HG03196 (cell line): ENCODE measurements at regions not wholly inside any gene's neighbourhood (a gene's known extent, or its start where the extent isn't known, plus 50 kb on each side); places are given as distances from the start of the nearest gene placed in this dataset.
A peak's percentile ranks its signal among the peaks of the same experiment; 100 is the strongest.

Experiments
- ATAC-seq: cut with Tn5 transposase; IDR thresholded peaks from one replicate; pipeline ENCODE4 v1.9.1; 2021; ENCODE audit not compliant: unreplicated experiment

DNA sequence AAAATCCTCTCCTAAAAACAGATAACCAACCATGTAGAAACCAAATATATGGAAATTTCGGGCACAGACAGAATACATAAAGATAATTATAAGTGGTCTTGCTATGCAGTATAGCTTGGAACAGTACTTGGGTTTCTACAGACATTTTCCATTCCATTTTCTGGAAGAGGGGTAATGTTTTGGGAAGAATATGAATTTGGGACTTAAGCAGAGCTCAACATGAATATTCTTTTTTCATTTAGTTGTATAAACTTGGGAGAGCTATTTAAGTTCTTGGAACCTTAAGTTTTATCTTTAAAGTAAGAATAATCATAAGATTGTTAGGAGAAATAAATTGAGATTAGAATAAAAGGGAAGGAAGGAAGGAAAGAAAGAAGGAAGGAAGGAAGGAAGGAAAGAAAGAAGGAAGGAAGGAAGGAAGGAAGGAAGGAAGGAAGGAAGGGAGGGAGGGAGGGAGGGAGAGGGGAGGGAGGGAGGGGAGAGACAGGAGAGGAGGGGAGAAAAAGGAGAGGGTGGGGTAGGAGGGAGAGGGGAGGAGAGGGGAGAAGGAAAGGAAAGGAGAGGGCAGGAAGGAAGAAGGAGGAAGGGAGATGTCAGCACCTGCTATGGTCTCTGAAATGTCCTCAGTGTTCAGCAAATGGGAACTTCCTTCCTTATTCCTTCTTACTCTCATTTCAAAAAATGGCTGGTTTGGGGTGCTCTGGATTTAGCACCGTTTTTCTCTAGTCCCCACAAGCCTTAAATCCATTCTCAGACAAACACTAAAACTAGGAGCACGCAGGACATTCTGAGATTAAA lies 248.3 kb downstream of the LY86 start:
- no peak for ATAC-seq

DNA sequence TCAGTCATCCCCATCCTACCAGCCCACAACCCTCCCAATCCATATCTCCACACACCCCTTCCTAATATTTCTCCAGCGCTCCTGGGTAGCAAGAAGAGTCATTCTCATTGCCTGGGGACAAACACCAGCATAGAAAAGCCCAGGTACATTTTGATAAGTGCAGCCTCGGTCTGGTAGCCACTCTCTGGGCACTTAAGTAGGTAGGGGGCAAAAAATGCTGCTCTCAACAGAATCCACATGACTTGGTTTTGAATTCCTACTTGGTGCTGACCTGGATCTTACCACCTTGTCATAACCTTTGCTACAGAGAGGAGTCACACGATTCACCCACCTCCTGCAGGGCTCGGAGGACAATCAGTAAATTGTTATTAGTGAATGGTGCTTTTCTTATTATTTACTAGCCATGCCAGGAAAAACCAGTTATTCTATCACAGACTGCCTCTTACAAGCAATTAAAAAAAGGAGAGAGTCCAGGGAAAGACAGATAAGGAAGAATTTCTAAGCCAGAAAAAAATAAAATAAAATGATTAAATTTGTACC lies 249.1 kb downstream of the LY86 start:
- no peak for ATAC-seq

DNA sequence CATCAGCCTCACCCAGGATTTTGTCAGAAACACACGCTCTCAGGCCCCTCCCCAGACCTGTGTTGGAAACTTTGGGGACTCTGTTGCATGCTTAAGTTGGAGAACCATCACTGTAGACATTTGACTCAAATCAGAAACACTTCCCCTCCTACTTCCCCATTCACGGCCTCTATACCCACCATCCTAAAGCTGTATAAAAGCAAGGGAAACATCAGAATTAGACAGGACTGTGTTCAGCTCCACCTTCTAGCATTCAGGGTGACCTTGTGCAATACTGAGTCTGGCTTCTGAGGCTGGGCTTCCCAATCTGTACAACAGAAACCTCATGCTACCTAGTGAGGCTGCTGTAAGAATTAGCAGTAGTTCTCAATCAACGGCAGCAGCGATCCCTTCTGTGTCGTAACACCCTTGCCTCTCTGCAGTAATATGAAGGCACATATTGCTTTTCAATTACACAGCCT lies 252.3 kb downstream of the LY86 start:
- ATAC-seq, result no peak

DNA sequence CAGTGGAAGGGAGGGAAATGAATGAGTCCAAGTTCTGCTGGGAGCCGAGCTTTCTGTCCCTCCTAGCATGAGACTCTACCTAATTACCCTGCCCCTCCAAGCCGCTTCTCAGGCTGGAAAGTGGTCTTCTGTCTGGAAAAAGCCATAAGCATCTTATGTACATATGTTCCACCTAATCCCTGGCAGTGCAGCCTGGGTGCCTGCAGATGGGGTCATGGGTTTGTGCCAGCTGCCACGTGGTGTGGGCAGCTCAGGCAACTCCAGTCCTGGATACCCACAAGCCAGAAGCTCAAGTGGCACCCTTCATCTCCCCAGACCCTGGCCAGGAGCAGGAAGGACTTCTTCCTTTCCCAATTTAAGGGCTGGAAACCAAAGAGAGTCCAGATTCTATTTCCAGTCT lies 253.1 kb downstream of the LY86 start:
- ATAC-seq, result no peak

DNA sequence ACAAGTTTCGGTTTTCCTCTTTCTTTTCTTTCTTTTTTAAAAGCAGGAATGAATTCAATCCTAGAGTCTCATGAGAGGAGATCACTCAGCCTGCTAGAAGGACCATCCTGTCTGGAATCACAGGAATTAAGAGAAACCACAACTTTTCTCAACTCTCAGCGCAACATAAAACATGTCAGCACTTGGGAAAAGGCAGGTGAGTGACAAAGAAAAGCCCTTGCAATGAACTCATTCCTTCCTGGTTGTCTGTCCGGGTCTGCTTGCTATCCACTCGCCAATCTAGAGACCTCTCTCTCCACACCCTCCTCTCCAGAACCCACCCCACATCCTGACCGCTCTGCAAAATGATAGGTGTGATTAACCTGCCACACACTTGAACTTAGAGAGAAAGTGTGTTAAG lies 253.8 kb downstream of the LY86 start:
- no peak for ATAC-seq

DNA sequence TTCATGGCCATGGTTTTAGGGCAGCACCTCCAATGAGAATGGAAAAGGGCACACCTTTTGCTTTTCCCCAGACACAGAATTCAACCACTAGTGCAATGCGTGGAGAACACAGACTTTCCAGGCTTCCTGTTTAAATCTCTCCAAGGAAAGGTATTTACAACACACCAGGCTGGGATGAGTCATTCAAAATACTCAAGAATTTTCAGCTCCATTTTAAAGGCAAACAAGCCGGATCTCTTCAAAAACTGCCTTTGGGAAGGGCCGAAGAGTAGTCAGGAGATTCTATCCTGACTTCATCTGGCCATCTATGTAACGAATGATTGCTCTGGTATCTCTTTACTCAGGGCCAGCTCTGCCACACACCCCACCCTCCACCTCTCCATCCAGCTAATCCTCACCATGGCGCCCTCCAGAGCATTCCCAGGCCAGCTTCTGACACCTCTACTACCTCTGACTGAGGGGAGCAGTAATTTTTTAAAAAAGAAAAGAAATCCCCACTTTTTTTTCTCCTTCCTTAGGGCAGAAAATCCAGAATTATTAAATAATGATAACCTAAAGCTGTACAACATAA lies 254.6 kb downstream of the LY86 start:
- no peak for ATAC-seq

DNA sequence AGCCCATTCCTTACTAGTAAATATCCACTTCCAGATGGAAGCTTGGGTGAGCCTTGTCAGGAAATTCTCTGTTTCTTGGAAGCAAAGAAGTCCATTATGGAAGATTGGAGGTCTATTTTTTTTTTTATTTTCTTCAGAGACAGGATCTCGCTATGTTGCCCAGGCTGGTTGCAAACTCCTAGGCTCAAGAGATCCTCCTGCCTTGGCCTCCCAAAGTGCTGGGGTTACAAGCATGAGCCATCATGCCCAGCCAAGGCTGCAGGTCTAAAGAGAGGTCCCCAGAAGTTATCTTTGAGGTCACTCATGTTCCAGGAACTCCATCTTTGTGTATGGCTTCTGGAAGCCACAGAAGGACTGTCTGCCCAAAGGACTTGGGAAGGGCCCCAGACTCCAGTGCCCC lies 255.3 kb downstream of the LY86 start:
- ATAC-seq, result no peak

DNA sequence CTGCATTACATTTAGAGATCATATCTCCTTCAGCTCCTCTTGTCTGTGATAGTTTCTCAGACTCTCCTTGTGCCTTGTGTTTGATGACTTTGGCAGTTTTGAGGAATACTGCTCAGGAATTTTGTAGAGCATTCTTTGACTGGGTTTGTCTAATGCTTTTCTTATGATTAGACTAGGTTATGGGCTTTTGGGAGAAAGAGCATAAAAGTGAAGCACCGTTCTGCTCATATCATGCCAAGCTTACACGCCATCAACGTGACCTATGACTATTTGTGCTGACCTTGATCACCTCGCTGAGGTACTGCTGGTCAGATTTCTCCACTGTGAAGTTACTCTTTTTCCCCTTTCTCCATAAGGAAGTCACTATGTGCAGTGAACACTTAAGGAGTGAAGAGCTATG lies 256.0 kb downstream of the LY86 start:
- ATAC-seq, result no peak

DNA sequence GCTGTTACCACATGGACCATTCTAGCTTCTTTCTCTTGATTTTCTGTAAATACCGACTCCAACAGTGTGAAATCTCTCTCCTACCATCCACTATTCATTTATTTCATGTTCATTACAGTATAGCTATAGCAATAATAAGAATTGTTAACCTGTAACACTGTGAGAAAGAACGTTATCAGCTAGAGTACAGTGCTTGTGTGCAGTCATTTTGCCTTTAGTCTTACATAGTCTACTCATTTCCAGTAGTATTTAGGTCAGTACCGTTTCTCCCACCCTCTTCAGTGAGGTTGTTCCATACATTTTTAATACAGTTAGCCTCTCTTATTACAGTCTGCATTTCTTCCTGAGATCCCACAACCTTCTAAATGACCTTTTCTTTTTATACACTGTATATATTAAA lies 257.1 kb downstream of the LY86 start:
- no peak for ATAC-seq

DNA sequence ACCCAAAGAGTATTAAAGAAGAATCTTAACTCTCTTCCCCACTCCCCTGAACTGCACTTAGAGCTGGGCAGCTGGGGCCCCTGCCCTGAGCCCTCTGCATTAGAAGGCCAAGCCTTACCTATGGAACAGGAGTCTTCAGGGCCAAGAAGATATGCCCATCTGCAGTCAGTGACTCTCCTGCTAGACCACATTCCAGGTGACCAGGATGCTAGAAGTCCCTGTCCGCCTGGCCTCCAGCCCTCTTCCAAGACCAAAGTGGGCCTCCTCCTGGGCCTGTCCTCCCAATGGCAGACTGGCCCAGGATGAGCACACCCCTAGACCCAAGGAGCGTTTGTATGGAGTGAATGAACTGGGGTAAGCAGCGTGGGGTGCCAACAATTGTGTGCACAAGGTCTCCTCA lies 259.1 kb downstream of the LY86 start:
- ATAC-seq, result no peak

DNA sequence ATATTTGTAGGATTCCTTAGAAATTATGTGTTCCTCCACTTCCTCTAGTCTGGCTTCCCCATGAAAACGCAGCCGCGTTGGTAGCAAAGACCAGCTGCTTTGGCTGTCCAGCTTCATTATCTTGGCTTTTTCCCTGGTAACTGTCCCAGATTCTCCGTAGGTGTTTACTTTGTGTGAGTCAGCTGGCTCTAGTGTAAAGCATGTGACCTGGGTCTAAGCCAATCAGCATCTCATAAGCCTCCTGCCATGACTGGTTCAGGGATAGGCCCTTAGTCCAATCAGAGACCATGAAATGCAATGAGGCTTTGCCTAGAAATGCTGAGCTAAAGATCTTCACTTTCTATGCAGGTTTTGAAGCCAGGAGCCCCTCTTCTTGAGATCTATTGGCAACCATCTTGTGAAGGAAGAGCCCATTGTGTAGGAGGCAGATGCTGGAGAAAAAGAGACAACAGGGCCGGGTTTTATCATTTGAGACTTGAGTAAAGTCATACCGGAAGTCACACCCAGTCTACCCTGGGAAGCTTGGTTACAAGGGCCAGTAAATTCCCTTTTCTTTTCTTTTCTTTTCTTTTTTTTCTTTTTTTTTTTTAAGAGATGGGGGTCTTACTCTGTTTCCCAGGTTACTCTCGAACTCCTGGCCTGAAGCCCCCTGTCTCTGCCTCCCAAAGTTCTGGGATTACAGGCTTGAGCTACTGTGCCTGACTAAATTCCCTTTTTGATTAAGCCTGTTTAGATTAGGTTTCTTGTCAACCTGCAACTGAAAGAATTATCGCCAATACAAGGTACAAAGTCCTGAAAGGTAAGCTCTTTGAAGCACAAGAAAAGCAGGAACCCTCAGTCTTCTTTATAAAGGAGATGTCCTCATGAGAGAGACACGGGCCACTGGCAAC lies 256.5 kb upstream of the RREB1 start:
- no peak for ATAC-seq

DNA sequence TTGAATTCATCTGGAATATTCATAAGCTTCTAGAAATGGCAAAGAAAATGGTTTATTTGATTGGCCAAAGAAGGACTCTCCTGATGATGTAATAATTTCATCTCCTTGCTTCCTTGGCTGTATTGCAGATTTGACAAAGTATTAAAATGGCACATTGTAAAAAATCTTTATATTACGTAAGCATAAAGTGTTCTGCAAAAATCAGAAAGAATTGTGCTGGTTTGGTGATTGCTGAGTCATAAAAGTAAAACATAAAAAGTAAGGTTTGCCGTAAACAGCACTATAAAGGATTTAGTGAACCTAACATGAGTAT lies 255.9 kb upstream of the RREB1 start:
- no peak for ATAC-seq

DNA sequence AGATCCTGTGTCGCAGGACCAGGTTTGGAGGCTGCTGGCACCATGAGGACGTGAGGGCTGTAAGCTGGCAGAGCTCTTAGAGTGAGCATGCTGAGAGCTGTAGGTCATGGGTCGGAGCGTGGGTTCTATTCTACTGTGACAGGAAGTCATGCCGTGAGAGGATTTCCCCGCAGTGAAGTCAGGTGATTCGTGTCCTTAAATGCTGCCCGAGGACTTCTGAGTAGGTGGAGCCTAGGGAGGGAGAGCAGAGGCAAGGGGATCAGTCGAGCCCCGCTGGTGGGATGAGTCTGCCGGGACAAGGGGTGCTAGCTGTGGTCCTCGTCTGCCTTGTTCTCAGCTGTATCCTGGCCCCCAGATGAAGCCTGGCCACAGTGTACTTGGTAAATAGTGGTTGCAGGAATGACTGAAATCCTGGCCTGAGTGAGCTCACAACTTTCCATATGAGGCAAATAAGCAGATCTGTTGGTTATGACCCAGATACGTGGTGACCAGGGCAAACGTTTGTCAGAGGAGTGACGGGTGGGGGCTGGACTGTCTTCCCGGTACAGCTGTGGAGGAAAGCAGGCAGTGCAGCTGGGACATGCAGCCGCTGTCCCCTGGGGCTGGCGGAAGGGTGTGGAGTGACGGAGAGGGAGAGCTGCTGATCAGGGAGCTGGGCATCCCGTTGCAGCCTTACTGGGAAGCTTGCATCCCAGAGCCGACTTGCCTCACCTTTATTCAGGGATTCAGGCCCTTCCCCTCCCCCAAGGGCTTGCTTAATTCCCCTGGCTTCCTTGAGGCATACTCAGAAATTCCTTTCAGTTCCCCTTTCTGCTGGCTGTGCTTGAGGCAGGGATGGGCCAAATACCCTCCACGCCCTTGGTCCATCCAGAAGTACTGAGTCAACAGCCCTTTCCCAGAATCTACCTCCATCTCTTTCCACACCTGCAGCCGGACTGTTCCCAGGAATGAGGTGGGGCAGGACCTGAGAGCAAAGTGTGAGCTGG lies 250.9 kb upstream of the RREB1 start:
- peak; percentile 60 for ATAC-seq

DNA sequence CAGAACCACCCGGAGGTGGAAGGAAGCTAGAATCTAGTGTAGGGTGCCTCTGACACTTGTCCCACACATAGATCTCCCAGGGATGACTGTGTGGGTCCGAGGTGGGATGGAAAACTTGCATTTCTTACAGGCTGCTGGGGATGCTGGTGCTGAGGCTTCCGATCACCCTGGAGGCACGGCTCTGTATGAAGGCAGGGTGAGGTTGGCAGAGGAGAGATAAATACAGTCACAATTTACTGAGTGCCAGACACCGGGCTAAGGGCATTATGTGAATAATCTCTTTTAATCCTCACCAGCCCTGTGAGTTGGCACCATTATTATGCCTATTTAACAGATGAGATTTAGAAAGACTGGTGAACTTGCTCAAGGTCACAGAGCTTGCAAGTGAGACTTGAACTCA lies 250.2 kb upstream of the RREB1 start:
- ATAC-seq, result no peak

DNA sequence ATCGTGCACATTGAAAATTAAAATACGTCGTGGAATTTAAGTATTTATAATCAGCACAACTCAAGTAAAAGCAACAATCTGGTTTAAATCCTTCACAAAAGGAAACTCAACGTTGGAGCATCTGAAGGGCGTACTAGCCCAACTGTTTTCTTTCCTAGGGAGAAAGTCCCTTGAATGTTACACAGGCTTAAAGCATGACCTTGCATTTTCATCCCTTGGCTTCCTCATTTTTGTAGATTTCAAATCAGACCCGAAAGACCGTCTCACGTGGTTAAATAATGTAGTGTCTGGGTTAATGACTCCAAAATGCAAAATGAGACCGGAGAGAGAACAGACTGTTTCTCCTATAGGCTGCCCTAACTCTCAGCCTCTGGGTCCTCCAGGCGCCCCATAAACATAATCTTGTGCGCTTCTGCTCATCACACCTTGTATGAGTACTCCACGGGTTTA lies 249.2 kb upstream of the RREB1 start:
- ATAC-seq, result no peak

DNA sequence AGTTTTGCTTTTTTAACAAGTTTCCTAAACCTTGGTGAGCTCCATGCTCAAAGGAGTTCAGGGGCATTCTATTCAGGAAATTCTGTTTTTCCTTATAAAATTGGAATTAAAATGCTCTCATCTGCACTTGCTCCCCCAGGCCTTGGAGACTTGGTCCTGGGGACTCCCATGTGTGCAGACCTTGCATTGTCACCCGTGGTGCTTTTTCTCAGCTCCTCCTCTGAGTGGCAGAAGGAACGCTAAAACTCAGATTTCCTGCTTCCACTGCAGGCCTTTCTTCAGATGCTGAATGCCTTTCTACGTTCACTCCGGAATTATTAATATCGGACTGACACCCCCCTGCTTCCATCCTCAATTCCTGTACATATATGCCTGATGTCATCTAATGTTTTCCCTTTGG lies 248.7 kb upstream of the RREB1 start:
- no peak for ATAC-seq

DNA sequence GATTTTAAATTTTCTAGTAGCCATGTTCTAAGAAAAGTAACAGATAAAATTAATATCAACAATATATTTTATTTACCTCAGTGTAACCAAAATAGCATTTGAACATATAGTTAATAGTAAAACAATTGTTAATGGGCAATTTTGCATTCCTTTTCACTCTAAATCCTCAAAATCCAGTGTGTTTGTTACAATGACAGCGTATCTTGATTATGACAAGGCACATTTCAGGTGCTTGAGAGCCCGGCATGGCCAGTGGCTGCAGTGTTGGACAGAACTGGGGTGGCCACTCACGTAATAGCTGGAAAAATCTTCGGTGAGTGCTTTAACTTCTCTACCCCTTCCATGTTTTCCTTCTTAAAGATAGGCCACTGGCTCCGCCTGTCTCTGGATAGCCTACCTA lies 248.0 kb upstream of the RREB1 start:
- no peak for ATAC-seq

DNA sequence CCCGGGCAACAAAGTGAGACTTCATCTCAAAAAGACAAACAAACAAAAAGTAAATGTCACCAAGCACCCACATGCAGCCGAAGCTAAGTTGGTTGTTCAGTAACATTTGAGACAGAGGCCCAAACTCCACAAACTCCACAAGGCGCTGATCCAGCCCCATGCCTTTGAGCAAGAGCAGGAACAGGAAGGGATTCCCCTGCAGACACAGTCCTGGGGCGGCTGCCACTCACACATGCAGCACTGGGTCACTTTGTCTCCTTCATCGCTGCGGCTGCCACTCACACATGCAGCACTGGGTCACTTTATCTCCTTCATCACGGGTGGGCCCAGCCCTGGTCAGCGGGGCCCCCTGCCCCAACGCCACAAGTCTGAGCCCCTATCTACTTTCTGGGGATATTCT lies 246.9 kb upstream of the RREB1 start:
- no peak for ATAC-seq

DNA sequence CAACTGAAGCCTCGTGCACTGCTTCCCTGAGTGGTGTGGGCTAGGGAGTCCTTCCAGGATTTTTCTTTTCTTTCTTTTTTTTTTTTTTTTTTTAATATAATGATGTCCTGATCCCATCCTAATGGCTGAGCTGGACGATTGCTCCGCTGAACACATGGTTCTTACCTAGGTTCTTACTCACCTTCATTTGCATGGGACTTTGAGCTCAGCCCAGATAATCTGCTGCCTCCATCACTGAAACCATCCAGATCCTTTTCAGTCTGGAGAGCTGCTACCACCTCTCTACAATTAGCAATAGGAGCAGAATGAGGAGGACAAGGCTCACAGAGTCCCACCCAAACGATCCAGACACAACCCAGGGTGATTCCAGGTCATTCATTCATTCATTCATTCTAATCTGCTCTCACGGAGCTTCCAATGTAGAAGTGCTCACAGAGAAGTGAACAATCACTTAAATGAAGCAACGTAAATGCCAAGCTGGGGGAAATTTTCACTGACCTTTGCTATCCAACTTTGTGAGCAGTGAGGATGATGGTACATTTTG lies 246.3 kb upstream of the RREB1 start:
- ATAC-seq, result no peak

DNA sequence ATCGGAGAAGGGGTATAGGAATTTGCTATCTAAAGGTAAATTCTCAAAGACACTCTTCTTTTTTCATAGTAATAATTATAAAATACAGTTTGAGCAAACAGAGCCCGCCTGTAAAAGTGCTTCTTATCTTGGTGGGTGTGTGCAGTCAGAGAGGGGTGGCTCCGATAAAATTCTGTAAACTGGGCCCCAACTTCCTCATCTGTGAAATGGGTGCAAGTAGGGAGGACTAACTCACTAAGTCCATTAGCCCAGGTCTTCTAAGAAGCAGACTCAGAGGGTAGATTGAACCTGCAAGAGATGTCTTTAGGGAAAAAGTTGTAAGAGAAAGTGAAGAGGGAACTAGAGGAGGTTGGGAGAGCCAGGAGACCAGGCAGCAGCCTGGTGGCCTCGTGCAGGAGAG lies 245.8 kb upstream of the RREB1 start:
- no peak for ATAC-seq
